HG02885 (cell line): ENCODE measurements at regions not wholly inside any gene's neighbourhood (a gene's known extent, or its start where the extent isn't known, plus 50 kb on each side); places are given as distances from the start of the nearest gene placed in this dataset.
"Not testable (repeated sequence)": the region's sequence is repeated elsewhere in the genome, so short reads cannot be mapped to it uniquely, and the experiment has no call there.

Experiments used
- ATAC-seq: cut with Tn5 transposase; IDR thresholded peaks from one replicate; pipeline ENCODE4 v1.9.1; 2021; ENCODE audit warnings: mild to moderate bottlenecking; ENCODE audit not compliant: unreplicated experiment, poor library complexity

DNA sequence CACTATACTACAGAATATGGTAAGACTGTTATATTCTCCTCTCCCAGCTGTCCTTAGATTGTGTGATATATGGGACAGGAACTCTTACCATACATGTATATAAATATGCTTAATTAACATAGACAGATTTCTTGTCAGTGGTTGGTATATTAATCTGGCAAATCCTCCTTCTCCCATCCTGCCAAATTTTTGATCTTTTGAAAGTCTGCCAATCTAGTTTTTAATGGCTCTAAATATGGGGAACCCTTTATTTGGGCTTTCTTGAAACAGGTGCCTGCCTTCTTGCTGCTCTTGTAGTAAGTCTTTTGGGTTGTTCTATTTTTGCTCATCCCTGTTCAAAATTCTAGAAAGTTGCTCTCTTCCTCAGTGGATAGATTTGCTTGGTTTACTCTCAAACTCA lies 63.5 kb downstream of the SPATA31D1 start:
- no peak for ATAC-seq

DNA sequence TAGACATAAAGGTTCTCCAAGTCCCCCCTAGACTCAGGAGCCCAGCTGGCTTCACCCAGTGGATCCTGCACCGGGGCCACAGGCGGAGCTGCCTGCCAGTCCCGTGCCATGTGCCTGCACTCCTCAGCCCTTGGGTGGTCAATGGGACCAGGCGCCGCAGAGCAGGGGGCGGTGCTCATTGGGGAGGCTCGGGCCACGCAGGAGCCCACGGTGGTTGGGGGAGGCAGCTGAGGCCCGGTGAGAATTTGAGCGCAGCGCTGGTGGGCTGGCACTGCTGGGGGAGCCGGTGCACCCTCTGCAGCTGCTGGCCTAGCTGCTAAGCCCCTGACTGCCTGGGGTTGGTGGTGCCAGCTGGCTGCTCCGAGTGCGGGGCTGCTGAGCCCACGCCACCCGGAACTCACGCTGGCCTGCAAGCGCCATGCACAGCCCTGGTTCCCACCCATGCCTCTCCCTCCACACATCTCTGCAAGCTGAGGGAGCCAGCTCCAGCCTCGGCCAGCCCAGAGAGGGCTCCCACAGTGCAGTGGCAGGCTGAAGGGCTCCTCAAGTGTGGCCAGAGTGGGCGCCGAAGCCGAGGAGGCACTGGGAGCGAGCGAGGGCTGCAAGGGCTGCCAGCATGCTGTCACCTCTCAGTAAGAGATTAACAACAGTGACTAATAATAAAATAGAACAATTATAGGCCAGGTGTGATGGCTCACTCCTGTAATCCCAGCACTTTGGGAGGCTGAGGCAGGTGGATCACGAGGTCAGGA lies 65.9 kb downstream of the SPATA31D1 start:
- no peak for ATAC-seq

DNA sequence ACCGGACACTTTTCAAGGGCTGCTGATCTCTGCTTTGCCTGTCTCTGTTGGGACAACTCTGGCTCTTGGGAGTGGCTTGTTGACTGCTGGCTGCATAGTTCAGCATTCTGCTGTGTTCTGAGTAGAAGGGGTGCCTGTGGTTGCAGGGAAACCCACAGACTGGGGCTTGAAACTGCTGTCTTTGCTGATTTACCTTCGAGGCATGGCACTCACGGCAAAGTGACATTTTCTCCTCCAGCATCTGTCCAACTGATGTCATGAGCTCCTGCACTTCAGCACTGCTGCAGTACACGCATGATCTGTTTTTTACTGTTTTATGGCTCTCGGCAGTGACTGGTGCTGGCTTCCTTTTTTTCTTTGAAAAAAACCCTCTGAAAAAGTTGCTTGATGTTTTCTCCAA lies 69.2 kb downstream of the SPATA31D1 start:
- ATAC-seq, result no peak

DNA sequence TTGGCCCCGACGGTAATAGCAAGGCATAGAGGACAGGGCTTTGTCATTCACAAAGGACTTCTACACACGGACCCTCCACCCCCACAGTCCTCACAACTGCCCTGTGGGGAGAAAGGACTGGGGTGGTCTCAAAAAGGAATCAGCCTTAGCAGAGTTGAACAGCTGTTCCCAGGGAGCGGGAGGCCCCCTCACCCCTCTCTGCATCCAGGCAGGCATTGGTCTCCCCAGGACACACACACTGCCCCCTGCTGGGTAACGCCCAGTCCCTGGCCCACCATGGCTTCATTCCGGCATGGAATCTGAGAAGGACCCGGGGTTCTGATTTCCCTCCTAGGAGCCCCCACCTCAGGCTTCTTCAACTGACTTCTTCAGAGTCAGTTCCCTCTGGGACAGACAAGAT lies 73.2 kb downstream of the SPATA31D1 start:
- not testable (repeated sequence) for ATAC-seq

DNA sequence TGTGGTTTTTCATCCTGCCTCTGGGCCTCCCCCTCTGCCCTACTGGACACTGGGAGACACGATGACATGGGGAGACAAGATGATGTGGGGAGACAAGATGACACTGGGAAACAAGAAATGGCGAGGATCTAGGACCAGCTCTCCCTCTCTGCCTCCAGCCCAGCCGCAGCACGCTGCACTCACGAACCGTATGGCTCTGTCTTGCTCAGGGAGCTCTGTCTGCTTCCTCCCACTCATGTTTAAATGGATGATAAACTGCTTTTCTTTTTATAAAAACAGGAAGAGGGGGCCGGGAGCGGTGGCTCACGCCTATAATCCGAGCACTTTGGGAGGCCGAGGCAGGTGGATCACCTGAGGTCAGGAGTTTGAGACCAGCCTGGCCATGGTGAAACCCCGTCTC lies 73.7 kb downstream of the SPATA31D1 start:
- ATAC-seq, result no peak

DNA sequence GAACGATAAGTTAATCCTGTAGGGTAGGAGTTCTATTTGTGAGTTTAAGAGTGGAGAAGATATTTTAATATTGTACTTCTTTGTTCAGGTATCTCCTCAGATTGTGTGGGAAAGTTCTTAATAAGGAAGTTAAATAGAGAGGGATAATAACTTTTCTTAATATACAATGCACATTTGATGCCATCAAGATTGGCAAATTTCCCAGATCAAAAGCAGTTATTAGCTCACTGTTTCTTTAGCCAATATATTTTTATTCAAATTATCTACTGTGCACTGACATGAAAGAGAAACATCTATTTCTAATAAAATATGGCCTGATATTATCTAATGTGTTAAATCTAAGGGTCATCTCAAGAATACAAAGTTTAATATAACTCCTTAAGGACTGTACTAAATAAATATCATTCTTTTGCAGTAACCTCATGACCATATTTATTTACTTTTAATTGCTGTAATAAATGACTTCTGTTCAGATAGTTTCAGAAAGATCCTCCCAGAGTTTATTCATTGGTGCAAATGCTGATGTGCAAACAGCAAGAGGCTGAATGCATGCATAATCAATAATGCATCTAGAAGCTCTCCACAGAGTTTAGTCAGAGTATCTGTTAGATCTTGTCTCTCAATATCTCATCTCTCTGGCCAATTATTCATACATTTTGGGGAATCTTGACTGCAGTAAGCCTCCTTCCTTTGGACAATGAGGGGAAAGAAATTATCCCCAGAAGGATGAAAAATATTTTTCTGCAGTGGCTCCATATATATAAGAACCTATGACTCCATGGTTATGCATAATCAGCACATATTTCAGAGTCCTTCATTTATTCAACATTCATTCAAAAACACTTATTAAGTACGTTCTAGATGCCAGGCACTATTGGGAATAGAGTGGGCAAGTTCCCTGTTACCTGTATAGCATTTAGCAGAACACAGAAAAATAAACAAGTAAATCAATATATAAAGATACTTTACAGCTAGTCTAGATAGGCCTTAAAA lies 85.3 kb downstream of the SPATA31D1 start:
- no peak for ATAC-seq

DNA sequence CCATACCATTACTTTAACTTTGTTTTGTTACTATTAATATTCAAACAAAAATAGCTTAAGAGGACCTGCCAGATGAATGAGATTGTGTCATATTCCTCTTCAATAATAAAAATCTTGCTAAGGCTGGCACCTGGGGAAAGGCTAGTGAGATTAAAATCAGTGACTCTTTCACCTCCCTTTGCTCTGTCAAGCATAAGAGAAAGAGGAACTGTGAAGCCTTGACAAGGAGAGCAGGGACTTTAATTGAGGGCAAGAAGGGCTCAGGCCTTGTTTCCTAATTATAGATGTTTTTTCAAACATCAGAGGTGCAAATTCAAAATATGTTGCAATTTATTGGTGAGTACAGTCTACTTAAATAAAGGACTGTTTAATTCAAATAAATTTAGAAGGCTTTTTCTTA lies 91.7 kb downstream of the SPATA31D1 start:
- ATAC-seq, result no peak

DNA sequence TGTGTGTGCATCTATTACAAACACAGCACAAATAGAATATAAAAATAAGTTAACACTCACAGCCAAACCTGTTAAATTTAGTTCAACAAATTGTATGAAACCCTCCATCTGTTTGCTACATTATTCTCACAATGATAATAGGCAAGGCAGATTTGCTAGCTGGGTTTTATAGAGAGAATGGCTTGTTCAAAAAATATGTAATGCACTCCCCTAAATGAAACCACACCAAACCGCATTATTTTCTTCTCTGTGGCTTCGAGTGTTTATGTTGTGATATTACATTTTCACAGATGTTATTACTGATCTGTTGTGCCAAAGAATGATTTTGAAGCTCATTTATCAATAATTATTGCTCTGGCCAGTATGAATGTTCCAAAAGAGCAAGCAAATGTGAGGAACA lies 92.9 kb downstream of the SPATA31D1 start:
- no peak for ATAC-seq

DNA sequence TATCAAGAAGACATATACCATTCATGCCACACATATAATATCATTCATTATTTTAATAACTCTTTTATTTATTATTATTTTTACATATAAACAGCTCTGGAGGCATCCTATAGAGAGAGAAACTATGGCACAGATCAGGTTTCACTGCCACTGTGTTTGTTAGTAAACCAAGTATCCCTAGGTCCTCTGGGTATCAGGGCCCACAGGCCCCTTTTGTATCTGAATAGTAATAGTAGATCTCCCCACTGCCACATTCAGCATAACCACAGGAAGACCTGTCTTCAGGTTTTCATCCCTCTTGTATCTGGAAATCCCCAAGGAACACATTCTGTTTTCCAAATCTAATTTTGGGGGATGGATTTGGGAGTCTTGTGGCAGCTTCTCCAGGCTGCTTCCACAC lies 94.0 kb downstream of the SPATA31D1 start:
- ATAC-seq, result no peak

DNA sequence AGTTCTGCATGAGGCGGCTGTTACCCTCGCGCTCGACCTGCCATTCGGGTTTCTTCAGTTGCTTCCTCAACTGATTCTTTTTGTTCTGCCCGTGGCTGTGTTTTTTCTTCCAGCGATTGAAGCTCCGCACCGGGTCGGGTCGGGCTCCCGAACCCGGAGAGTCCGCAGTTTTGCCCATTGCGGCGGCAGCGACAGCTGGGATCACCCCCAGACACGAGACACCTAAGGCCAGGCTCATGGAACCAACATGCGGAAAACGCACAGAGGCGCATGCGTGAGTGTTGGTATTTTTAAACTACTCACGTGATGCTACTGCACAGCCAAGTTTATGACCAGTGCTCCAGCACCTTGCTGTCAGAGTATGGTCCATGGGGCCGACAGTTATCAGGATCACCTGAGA lies 100.0 kb downstream of the SPATA31D1 start:
- ATAC-seq, result no peak

DNA sequence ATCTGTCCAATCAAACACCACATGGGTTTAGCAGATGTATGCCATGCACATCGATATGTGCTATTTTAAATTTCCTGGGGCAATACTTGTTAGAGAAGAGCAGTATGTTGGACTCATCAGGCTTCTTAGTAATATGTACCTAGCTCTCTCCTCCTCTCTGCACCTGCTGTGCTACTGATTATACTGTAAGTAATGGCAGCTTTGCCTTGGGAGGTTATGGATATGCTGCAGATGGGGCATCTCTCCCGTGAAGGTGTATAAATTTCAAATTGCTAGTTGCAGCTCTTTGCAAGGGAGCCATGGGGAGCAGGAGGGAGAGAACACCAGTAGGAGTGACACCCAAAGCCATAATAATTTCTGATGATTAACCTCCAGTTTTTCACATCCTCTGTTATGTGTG lies 101.5 kb downstream of the SPATA31D1 start:
- ATAC-seq, result no peak

DNA sequence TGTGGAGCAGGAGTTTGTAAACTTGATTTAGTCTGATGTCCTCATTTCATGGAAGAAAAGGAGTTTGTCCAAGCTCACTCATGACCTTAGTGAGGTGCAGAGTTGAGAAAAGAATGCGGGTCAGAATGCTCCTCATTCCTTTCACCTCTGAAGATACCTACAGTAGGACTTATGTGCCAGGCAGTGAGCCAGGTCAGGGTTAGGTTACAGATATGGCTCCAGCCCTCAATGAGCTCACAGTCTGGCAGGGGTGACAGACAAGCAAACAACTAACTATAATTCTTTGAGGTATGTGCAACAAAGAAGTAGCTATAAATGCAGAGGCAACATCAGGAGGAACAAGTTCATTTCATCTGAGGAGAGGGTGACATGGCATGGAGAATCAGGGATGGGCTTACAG lies 102.5 kb downstream of the SPATA31D1 start:
- ATAC-seq, result no peak

DNA sequence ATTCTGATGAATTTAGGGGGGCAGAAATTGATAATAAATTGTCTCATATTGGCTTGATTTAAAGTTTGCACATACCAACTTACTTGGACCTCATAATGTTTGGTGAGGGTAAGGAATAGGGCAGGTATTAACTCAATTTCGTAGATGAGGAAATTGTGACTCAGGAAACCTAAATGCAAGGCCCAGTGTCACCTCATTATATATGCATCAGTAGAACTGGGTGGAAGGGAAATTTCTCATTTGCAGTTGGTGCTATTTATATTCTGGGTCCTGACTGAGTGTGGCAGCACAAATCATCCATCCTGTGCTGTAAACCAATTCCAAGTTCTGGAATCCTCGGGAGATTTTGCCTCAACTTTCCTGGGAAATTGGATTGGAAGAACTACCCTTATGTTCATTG lies 103.0 kb downstream of the SPATA31D1 start:
- peak; percentile 66 for ATAC-seq

DNA sequence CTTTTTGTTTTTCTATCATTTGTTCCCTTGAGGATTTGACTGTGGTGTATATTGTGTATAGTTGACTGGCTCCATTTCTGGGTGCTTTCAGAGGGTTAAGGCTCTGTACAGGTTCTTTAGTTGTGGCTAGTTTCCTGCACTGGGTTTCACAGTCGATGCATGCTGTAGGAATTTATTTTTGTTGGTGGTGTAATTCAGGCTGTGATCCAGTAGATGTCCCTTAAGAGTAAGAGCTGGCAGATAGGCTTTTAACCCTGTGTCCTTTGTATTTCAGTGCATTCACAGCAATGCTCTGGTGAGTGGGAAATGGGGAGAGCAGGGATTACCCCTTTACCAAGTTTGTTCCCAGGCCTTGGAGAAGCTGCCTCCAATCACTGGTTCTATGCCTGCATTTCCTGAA lies 112.9 kb downstream of the SPATA31D1 start:
- no peak for ATAC-seq

DNA sequence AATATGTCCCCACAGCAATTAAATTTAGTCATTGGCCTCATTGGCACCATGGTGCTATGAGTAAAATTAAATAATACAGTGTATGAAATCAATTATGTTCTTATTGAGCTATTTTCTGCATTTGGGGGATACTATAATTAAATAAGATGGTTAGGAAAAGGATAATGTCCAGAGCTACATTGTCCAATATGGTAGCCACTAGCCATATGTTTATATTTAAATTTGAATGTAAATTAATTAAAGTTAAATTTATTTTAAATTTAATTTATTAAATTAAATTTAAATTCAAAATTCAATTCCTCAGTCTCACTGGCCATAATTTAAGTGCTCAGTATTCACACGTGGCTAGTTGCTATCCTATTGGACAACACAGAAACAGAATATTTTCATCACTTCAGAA lies 115.7 kb downstream of the SPATA31D1 start:
- ATAC-seq, result no peak

DNA sequence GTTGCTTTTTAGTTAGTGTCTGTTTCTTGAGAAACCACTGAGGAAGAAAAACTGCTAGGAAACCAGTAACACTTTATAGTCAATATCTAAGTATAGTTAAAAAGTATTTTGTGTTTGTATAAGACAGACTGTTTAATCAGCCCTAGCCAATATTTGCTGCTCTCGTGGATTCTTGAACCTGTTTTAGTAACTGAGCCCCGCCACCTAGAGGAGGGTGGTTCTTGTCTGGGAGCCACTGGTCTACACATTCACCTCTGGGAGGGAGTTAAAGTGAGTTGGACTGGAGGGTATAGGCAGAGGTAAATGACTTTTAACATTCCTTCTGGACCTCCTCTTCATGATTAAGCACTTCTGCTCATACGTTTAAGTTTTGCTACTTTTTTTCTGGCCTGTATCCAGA lies 117.2 kb downstream of the SPATA31D1 start:
- ATAC-seq, result no peak

DNA sequence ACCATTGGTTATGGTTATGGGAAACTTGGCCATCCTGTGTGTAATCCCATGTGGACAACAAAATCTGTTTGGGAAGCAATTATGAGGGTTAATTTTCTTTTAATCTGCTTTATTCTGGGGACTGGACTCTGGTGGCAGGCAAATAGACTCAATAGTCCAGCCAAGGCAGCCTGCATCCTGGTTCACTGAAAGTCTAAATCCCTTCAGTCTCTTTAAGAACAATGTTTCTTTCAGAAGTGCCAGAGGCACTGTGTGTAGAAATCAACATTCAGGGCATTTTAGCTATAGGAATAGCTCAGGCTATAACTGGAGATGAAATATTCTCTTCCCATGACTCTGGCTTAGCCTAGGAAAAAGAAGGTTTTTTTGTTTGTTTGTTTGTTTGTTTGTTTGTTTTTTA lies 118.0 kb downstream of the SPATA31D1 start:
- ATAC-seq, result no peak

DNA sequence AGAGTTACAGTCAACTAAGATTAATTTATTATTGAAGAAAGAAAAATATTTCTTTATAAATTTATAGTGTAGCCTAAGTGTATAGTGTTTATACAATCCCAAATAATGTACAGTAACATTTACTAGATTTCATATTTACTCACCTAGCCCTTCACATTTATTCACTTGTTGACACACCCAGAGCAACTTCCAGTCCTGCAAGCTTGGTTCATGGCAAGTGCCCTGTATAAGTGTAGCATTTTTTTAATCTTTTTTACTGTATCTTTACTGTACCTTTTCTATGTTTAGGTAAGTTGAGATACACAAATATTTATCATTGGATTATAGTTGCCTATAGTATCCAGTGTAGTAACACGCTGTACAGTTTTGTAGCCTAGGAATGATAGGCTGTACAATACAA lies 119.9 kb downstream of the SPATA31D1 start:
- ATAC-seq, result no peak

DNA sequence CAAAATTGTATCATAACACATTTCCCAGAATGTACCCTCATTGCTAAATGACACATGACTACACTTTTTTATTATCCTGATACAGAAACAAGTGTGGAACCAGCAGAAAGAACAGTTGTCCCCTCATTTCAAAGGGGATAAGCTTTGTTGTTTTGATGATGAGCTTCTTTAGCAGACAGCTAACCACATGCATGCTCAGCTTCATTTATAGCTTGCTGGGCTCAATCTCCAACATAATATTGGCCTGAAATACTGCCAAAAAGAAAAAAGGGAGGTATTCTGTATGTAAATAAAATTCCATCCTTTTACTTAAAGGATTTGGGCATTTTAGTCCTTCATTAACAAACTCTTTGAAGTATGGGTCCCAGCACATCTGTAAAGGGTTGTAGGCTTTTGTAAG lies 120.4 kb downstream of the SPATA31D1 start:
- no peak for ATAC-seq

DNA sequence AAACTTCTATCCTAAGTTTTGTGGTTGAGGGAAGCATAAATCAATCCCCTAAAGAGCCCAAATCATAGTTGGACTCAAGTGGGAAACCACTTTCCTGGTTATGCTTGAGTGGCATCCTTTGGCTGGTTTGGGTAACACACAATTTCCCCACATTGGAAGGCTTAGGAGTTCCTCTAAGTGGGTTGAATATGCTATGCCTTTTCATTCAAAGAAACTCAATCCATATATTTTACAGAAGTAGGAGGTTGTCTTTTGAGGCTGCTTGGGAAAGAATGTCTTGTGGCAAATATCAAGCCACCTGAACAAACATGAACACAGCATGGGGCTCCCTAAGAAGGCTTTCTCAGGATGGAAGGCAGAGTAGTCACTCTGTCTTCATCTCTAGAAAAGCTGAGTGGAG lies 121.1 kb downstream of the SPATA31D1 start:
- ATAC-seq, result no peak

DNA sequence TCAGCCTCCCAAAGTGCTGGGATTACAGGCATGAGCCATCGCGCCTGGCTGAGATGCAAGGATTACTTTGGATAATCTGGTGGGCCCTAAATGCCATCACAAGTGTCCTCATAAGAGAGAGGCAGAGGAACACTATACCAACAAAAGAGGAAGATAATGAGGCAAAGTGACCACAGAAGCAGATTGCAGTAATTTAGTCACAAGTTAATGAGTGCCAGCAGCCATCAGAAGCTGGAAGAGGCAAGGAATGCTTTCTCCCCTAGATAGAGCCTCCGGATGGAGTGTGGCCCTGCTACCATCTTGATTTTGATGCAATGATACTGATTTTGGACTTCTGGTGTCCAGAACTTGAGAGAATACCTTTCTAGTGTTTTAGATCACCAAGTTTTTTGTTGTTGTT lies 122.3 kb downstream of the SPATA31D1 start:
- no peak for ATAC-seq

DNA sequence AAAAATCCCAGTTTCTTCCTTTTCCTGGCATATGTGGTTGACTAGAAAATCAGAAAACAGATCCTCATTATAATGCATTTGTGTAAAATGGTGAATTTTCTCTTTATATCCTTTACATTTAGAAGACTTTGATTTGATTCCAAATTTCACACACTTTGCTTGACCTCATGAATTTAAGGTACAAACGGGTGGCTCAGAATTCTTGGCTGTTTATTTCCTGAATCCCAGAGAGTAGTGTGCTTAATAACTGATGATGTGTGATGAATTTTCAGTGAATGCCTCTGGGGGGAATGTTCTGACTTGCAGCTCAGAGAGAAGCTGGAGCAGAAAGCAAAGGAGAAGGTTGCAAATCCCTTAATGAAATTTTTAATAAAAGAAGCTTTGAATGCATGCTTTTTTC lies 126.8 kb downstream of the SPATA31D1 start:
- no peak for ATAC-seq
